ENCODE measurements at regions not wholly inside any gene's neighbourhood (a gene's known extent, or its start where the extent isn't known, plus 50 kb on each side); places are given as distances from the start of the nearest gene placed in this dataset.

- no peaks in the 10 kb centered on the region for H3K4me1 ChIP-seq
- no peak for DNase-seq
- no peaks in the 10 kb centered on the region for H3K9me3 ChIP-seq
- TF ChIP-seq, protein P1, sequence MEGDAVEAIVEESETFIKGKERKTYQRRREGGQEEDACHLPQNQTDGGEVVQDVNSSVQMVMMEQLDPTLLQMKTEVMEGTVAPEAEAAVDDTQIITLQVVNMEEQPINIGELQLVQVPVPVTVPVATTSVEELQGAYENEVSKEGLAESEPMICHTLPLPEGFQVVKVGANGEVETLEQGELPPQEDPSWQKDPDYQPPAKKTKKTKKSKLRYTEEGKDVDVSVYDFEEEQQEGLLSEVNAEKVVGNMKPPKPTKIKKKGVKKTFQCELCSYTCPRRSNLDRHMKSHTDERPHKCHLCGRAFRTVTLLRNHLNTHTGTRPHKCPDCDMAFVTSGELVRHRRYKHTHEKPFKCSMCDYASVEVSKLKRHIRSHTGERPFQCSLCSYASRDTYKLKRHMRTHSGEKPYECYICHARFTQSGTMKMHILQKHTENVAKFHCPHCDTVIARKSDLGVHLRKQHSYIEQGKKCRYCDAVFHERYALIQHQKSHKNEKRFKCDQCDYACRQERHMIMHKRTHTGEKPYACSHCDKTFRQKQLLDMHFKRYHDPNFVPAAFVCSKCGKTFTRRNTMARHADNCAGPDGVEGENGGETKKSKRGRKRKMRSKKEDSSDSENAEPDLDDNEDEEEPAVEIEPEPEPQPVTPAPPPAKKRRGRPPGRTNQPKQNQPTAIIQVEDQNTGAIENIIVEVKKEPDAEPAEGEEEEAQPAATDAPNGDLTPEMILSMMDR (IDR thresholded peaks at IDR 0.05; ENCODE audit: low read depth, low read length), result no peak
- no peaks in the 10 kb centered on the region for H3K36me3 ChIP-seq
- no peaks in the 10 kb centered on the region; the same call in 1 of the 2 replicates for H3K27me3 ChIP-seq
- H3K4me3 ChIP-seq (ENCODE audit: low read depth, low read length), result no peak overlapping the region
Observed at GRCh38 chr2:60071490-60071831, 482.0 kb downstream of the BCL11A start.

- Histone ChIP-seq H3K4me3 (ENCODE audit: low read depth, low read length) (no peak overlapping the region), H3K36me3 (no peaks in the 10 kb centered on the region), H3K9me3 (no peaks in the 10 kb centered on the region), H3K4me1 (no peaks in the 10 kb centered on the region), H3K27me3 (no peaks in the 10 kb centered on the region; the same call in 1 of the 2 replicates)
- TF ChIP-seq, protein P1 (IDR thresholded peaks at IDR 0.05; ENCODE audit: low read depth, low read length), result no peak
- DNase-seq, result no peak
Observed at GRCh38 chr2:60070736-60071489, 482.5 kb downstream of the BCL11A start.

- no peak for DNase-seq
- H3K9me3 ChIP-seq, result no peaks in the 10 kb centered on the region
- TF ChIP-seq, protein P1 (IDR thresholded peaks at IDR 0.05; ENCODE audit: low read depth, low read length), result no peak
- H3K4me3 ChIP-seq (ENCODE audit: low read depth, low read length), result no peak overlapping the region
- H3K4me1 ChIP-seq, result no peaks in the 10 kb centered on the region
- H3K36me3 ChIP-seq, result no peaks in the 10 kb centered on the region
- no peaks in the 10 kb centered on the region; the same call in 1 of the 2 replicates for H3K27me3 ChIP-seq
Observed at GRCh38 chr2:60070196-60070595, 483.3 kb downstream of the BCL11A start.

DNA sequence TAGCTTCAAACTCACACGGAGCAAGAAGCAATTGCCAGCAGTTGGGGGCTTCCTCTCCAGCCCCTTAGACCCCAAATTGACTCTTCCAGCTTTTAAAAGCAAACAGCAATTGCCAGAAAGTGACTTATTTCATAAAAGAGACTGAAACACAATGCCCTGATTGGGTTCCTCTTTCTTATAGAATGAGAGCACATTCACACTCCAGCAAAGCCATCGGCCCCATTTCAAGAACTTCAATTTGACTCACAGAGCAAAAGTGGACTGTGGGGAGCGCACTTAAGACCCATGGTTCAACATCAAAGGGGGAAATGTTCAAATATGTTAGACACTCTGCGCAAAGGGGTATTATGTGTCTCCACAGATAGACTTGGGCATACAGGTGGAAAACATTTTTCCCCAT lies 484.7 kb downstream of the BCL11A start:
- H3K9me3 ChIP-seq, result no peaks in the 10 kb centered on the region
- H3K27me3 ChIP-seq, result no peaks in the 10 kb centered on the region; the same call in 1 of the 2 replicates
- DNase-seq, result no peak
- no peak overlapping the region for H3K4me3 ChIP-seq (ENCODE audit: low read depth, low read length)
- TF ChIP-seq, protein P1 (IDR thresholded peaks at IDR 0.05; ENCODE audit: low read depth, low read length), result no peak
- no peaks in the 10 kb centered on the region for H3K4me1 ChIP-seq
- H3K36me3 ChIP-seq, result no peaks in the 10 kb centered on the region

GRCh38 chr2:60067006-60067405 lies 486.4 kb downstream of the BCL11A start:
- H3K27me3 ChIP-seq, result no peaks in the 10 kb centered on the region; the same call in 1 of the 2 replicates
- DNase-seq, result no peak
- TF ChIP-seq, protein P1 (IDR thresholded peaks at IDR 0.05; ENCODE audit: low read depth, low read length), result no peak
- H3K4me3 ChIP-seq (ENCODE audit: low read depth, low read length), result no peak overlapping the region
- no peaks in the 10 kb centered on the region for H3K4me1 ChIP-seq
- no peaks in the 10 kb centered on the region for H3K9me3 ChIP-seq
- no peaks in the 10 kb centered on the region for H3K36me3 ChIP-seq

- Histone ChIP-seq H3K4me1 (no peaks in the 10 kb centered on the region), H3K36me3 (no peaks in the 10 kb centered on the region), H3K9me3 (no peaks in the 10 kb centered on the region), H3K4me3 (ENCODE audit: low read depth, low read length) (no peak overlapping the region), H3K27me3 (no peaks in the 10 kb centered on the region; the same call in 1 of the 2 replicates)
- no peak for DNase-seq
- TF ChIP-seq, protein P1 (IDR thresholded peaks at IDR 0.05; ENCODE audit: low read depth, low read length), result no peak
Observed at GRCh38 chr2:60066096-60066839, 487.2 kb downstream of the BCL11A start.

Measured in BE2C (cell line).